ENCODE measurements at regions not wholly inside any gene's neighbourhood (a gene's known extent, or its start where the extent isn't known, plus 50 kb on each side); places are given as distances from the start of the nearest gene placed in this dataset.

DNA sequence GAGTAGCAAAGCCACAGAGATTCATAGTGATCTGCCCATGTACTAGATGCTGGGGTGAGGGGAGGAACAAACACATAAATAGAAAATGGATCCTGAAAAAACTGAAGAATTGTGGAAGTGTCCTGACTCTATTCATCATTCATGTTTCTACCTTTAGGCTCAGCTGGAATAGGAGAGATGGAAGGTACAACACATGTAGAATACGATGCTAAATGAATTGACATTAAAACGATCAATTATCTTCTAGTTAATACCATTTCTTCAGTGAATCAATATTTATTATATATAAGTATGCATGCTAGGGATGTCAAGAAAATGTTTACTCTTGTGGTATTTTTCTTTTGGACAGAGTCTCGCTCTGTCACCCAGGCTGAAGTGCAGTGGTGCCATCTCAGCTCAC is 159.1 kb downstream of the IRS1 start:
- TF ChIP-seq, protein P1, sequence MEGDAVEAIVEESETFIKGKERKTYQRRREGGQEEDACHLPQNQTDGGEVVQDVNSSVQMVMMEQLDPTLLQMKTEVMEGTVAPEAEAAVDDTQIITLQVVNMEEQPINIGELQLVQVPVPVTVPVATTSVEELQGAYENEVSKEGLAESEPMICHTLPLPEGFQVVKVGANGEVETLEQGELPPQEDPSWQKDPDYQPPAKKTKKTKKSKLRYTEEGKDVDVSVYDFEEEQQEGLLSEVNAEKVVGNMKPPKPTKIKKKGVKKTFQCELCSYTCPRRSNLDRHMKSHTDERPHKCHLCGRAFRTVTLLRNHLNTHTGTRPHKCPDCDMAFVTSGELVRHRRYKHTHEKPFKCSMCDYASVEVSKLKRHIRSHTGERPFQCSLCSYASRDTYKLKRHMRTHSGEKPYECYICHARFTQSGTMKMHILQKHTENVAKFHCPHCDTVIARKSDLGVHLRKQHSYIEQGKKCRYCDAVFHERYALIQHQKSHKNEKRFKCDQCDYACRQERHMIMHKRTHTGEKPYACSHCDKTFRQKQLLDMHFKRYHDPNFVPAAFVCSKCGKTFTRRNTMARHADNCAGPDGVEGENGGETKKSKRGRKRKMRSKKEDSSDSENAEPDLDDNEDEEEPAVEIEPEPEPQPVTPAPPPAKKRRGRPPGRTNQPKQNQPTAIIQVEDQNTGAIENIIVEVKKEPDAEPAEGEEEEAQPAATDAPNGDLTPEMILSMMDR (IDR thresholded peaks at IDR 0.05), result no peak
- no peaks in the 10 kb centered on the region for H3K27me3 ChIP-seq
- peaks cover 0 to 9% (median 0%) of the 10 kb centered on the region in 3 donors for H3K9me3 ChIP-seq
- H3K27ac ChIP-seq, result no peak overlapping the region
- H3K4me1 ChIP-seq, result peaks cover 0 to 2% (median under 1%) of the 10 kb centered on the region in 4 donors
- no peak for DNase-seq
- intact Hi-C loops (cut with DNase I; ENCODE audit: low total_unique reads), result no loop called here
- H3K4me3 ChIP-seq, result no peak overlapping the region
- no peaks in the 10 kb centered on the region for H3K36me3 ChIP-seq

DNA sequence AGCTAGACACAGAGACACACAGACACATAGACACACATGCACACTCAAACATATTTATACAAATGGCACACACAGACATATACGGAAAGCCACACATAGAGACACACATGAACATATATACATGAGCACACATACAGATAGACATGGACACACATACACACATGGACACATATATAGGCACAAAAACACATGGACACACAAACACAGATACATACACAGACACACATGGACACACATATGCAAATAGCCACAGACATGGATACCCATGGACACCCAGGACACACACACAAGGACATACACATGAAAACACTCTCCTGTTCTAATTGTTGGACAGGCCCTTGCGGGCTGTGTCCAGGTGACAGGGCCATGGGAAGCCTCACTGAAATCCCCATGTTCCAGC is 160.1 kb downstream of the IRS1 start:
- Histone ChIP-seq H3K27me3 (no peaks in the 10 kb centered on the region), H3K9me3 (peaks cover 0 to 9% (median 0%) of the 10 kb centered on the region in 3 donors), H3K27ac (no peak overlapping the region), H3K4me3 (no peak overlapping the region), H3K4me1 (no peaks in the 10 kb centered on the region), H3K36me3 (no peaks in the 10 kb centered on the region)
- intact Hi-C loops (cut with DNase I; ENCODE audit: low total_unique reads), result no loop called here
- TF ChIP-seq, protein P1 (IDR thresholded peaks at IDR 0.05), result no peak
- DNase-seq, result no peak

GRCh38 chr2:226638576-226638975 is 161.0 kb downstream of the IRS1 start:
- DNase-seq, result no peak
- H3K4me3 ChIP-seq, result no peak overlapping the region
- TF ChIP-seq, protein P1 (IDR thresholded peaks at IDR 0.05), result no peak
- no peak overlapping the region for H3K27ac ChIP-seq
- H3K9me3 ChIP-seq, result peaks cover 0 to 9% (median 0%) of the 10 kb centered on the region in 3 donors
- H3K4me1 ChIP-seq, result no peaks in the 10 kb centered on the region
- intact Hi-C loops (cut with DNase I; ENCODE audit: low total_unique reads), result no loop called here
- no peaks in the 10 kb centered on the region for H3K27me3 ChIP-seq
- no peaks in the 10 kb centered on the region for H3K36me3 ChIP-seq

DNA sequence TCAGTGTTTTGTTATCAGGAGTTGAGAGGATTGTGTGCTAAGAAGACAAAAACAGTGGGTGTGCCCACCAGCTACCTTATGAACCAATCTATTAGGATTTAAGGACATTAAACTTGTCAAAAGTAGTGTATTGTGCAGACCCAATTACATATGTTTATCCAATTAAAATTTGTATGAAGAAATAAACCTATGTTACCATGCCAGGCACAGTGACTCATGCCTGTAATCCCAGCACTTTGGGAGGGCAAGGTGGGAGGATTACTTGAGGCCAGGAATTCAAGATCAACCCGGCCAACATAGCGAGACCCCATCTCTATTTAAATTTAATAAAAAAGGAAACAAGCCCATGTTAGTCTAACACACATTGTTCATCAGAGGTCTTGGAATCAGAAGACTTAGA is 162.2 kb downstream of the IRS1 start:
- intact Hi-C loops (cut with DNase I; ENCODE audit: low total_unique reads), result no loop called here
- Histone ChIP-seq H3K9me3 (peaks cover 0 to 9% (median 0%) of the 10 kb centered on the region in 3 donors), H3K27me3 (no peaks in the 10 kb centered on the region), H3K4me1 (no peaks in the 10 kb centered on the region), H3K27ac (no peak overlapping the region), H3K4me3 (no peak overlapping the region), H3K36me3 (no peaks in the 10 kb centered on the region)
- TF ChIP-seq, protein P1 (IDR thresholded peaks at IDR 0.05), result no peak
- no peak for DNase-seq

DNA sequence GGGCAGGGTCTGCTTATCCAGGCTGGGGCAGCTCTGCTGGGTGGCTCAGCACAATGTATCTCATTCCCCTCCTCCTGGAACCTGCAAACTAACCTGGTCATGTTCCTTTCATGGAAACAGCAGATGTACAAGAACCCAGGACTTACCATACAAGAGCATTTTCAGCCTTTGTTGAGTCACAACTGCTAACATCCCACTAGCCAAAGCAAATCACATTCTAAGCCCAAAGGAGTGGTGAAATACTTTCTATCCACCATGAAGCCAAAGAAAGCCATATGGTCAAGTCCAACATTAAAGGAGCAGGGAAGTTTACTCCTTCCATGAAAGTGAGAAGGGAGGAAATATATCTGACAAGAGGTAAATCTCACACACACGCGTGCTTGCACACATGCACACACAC is 163.0 kb downstream of the IRS1 start:
- TF ChIP-seq, protein P1 (IDR thresholded peaks at IDR 0.05), result no peak
- H3K27me3 ChIP-seq, result no peaks in the 10 kb centered on the region
- H3K27ac ChIP-seq, result no peak overlapping the region
- intact Hi-C loops (cut with DNase I; ENCODE audit: low total_unique reads), result no loop called here
- no peak for DNase-seq
- H3K9me3 ChIP-seq, result peaks cover 0 to 9% (median 0%) of the 10 kb centered on the region in 3 donors
- H3K36me3 ChIP-seq, result no peaks in the 10 kb centered on the region
- no peak overlapping the region for H3K4me3 ChIP-seq
- no peaks in the 10 kb centered on the region for H3K4me1 ChIP-seq
